Glutamatergic neuron (in vitro differentiated cells): ENCODE measurements at regions not wholly inside any gene's neighbourhood (a gene's known extent, or its start where the extent isn't known, plus 50 kb on each side); places are given as distances from the start of the nearest gene placed in this dataset.

Experiments used
- DNase-seq: peaks from one replicate; pipeline ENCODE4 v3.0.0; 2022
- H3K27ac Mint-ChIP-seq: one replicate; pipeline ENCODE4 v1.8.0; 2020; ENCODE audit warnings: mild to moderate bottlenecking, mixed read lengths, inconsistent platforms; ENCODE audit not compliant: unreplicated experiment
- H3K27me3 Mint-ChIP-seq: one replicate; pipeline ENCODE4 v1.8.0; 2020; ENCODE audit warnings: mild to moderate bottlenecking, moderate library complexity, mixed read lengths, inconsistent platforms; ENCODE audit not compliant: unreplicated experiment
- H3K36me3 Mint-ChIP-seq: one replicate; pipeline ENCODE4 v1.8.0; 2020; ENCODE audit warnings: mild to moderate bottlenecking, mixed read lengths, inconsistent platforms; ENCODE audit not compliant: unreplicated experiment
- H3K4me1 Mint-ChIP-seq: one replicate; pipeline ENCODE4 v1.8.0; 2020; ENCODE audit warnings: mild to moderate bottlenecking, low read depth, mixed read lengths, inconsistent platforms; ENCODE audit not compliant: unreplicated experiment
- H3K4me3 Mint-ChIP-seq: one replicate; pipeline ENCODE4 v1.8.0; 2020; ENCODE audit warnings: mild to moderate bottlenecking, mixed read lengths, inconsistent platforms; ENCODE audit not compliant: unreplicated experiment
- H3K9me3 Mint-ChIP-seq: one replicate; pipeline ENCODE4 v1.8.0; 2020; ENCODE audit warnings: mild to moderate bottlenecking, moderate library complexity, mixed read lengths, inconsistent platforms; ENCODE audit not compliant: unreplicated experiment
- TF ChIP-seq, protein P1 (sequence below): fragments of 200-600 bp; sonication (generic); IDR thresholded peaks from one replicate; pipeline ENCODE4 v1.5.0; 2021; ENCODE audit not compliant: partially characterized antibody, unreplicated experiment

DNA sequence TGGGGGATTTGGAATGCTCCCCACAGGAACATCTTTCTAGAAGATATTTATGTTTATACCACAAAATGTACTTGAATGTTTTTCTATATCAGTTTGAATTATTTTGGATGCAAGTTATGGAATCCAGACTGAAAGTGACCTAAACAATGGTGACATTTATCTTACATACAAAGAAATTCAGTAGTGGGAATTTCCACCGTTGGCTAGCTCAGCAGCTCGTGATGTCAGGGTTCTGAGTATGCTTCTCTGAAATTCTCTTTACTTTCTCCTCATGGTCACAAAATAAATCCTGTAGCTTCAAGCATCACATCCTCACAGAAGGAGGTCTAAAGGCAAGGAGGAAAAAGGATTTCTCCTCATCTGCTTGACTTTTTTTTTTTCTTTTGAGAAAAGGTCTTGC is 105.3 kb downstream of the AKAIN1 start:
- Mint-ChIP-seq H3K4me3 (no peak overlapping the region), H3K27me3 (no peaks in the 10 kb centered on the region), H3K27ac (no peak overlapping the region), H3K36me3 (no peaks in the 10 kb centered on the region), H3K9me3 (peaks cover 2% of the 10 kb centered on the region), H3K4me1 (no peaks in the 10 kb centered on the region)
- DNase-seq, result no peak
- TF ChIP-seq, protein P1, sequence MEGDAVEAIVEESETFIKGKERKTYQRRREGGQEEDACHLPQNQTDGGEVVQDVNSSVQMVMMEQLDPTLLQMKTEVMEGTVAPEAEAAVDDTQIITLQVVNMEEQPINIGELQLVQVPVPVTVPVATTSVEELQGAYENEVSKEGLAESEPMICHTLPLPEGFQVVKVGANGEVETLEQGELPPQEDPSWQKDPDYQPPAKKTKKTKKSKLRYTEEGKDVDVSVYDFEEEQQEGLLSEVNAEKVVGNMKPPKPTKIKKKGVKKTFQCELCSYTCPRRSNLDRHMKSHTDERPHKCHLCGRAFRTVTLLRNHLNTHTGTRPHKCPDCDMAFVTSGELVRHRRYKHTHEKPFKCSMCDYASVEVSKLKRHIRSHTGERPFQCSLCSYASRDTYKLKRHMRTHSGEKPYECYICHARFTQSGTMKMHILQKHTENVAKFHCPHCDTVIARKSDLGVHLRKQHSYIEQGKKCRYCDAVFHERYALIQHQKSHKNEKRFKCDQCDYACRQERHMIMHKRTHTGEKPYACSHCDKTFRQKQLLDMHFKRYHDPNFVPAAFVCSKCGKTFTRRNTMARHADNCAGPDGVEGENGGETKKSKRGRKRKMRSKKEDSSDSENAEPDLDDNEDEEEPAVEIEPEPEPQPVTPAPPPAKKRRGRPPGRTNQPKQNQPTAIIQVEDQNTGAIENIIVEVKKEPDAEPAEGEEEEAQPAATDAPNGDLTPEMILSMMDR, result no peak

DNA sequence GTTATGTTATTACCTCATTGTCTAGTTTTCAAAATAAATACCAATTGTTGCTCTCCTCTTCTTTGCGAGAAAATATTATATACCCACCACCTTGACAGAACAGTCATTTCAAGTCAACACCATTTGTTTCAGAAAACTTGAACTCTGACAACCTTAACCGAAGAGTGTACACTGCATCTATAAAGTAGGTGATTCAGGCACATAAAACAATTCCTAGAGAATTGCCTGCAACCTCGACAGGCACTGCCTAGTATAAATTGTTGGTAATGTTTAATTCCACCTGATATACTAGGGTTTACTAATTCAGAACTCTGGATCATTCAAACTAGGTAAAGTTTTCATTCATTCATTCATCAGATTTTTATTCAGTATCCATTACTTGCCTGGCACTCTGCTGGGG is 121.8 kb downstream of the AKAIN1 start:
- H3K4me3 Mint-ChIP-seq, result no peak overlapping the region
- no peaks in the 10 kb centered on the region for H3K36me3 Mint-ChIP-seq
- TF ChIP-seq, protein P1, result no peak
- H3K4me1 Mint-ChIP-seq, result no peaks in the 10 kb centered on the region
- H3K27me3 Mint-ChIP-seq, result no peaks in the 10 kb centered on the region
- no peak overlapping the region for H3K27ac Mint-ChIP-seq
- no peak for DNase-seq
- H3K9me3 Mint-ChIP-seq, result peaks cover 2% of the 10 kb centered on the region

DNA sequence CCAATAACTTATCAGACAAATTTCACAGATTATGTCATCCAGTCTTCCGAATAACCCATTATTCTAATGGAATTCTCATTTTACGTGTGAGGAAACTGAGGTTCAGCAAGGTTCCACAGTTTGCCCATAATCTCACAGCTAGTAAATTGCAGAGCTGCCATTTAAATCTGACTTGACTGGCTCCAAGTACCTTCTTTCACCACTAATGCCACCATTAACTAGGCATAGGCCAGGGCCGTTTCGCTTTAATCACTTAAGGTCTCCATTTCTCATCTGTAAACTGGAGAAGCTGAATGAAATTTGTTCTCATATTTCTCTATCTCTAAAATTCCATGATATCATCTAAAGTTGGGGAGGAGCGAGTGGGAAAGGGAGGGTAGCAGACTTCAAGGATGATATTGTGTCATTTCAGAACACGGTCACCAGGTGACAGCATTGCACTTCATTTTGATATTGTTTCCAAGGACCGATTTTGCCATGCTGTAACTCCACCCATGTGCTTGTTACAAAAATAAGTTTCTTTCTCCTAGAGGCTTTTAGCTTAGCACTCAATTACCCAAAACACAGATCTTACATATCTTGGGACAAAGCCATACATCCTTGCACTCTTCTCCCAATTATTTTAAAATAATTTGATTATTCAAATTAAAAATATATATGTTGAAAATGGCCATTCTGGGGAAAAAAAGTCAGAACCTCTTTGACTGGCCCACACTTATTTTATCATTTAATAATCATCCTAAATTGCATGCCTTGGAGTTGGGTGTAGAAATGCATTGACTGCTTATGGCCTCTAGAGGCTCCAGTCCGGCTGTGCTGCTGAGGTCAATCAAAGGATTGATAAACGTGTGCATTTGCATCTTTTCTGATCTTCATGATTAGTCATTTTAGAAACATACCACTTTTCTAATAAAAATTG is 123.8 kb downstream of the AKAIN1 start:
- peak; percentile 37 for DNase-seq
- Mint-ChIP-seq H3K4me1 (no peaks in the 10 kb centered on the region), H3K4me3 (no peak overlapping the region), H3K36me3 (no peaks in the 10 kb centered on the region), H3K27me3 (no peaks in the 10 kb centered on the region), H3K9me3 (peaks cover 2% of the 10 kb centered on the region), H3K27ac (no peak overlapping the region)
- TF ChIP-seq, protein P1, result peak; percentile 71

DNA sequence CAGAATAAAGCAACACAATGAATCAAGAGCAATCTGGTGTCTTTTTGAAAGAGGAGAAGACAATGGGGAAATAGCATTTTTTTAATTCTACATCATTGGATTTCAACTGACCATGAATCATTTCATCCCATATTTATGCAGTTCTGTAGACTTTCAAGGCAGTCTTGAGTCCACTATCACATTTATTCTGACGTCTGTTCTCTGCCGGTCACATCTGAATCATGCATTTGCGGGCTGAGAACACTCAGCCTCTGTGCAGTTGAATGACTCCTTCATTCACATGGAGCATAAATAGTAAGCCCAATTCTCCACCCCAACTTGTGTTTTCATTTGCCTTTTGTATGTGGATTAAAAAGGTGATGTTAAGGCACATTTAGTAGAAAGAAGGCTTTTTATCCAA is 128.2 kb downstream of the AKAIN1 start:
- TF ChIP-seq, protein P1, result no peak
- H3K4me3 Mint-ChIP-seq, result no peak overlapping the region
- H3K9me3 Mint-ChIP-seq, result peaks cover 2% of the 10 kb centered on the region
- peaks cover 3% of the 10 kb centered on the region for H3K27me3 Mint-ChIP-seq
- no peak overlapping the region for H3K27ac Mint-ChIP-seq
- H3K4me1 Mint-ChIP-seq, result peaks cover 7% of the 10 kb centered on the region
- no peaks in the 10 kb centered on the region for H3K36me3 Mint-ChIP-seq
- DNase-seq, result no peak

DNA sequence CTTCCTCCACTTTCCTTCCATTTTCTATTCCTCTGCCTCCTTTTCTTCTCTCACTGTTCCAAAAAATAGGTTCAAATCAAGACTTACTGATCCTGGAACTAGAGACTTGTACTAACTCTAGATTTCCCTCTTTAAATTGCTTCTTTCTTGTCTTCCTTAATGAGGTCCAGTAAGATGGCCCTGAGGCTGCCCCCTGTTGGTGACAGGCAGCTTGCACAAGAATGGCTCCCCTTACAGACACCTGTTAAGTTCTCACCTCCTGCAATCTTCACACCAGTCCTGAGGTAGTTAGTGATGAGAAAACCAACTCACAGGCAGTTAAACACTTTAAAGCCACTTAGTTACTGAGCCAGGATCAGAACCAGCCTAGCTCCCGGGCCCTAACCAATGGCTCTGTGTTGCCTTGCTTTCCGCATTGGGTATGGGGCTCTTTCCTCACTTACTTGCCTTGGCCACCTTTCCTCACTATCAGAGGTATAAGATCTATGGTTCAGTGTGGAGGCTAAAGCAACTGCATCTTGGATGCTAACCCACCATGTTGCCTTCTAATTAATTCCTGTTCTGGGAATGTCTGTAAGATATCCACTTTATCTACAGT is 130.6 kb downstream of the AKAIN1 start:
- Mint-ChIP-seq H3K27me3 (peaks cover 3% of the 10 kb centered on the region), H3K27ac (no peak overlapping the region), H3K4me1 (peaks cover 7% of the 10 kb centered on the region), H3K4me3 (no peak overlapping the region), H3K9me3 (peaks cover 2% of the 10 kb centered on the region), H3K36me3 (no peaks in the 10 kb centered on the region)
- DNase-seq, result peak; percentile 27
- TF ChIP-seq, protein P1, result peak; percentile 40
